Stomach (tissue), 8 donors: ENCODE measurements at regions not wholly inside any gene's neighbourhood (a gene's known extent, or its start where the extent isn't known, plus 50 kb on each side); places are given as distances from the start of the nearest gene placed in this dataset.

Source experiments
- DNase-seq, 2 donors: peaks; one replicate each; pipeline versions ENCODE4 v3.0.0 to v3.0.0-alpha.2; 2013 to 2019
- H3K27ac ChIP-seq, 5 donors: fragments of 200-600 bp in 4 of 5; sonication (generic) in 4 of 5; one replicate each; pipeline ENCODE4 v1.5.1; 2013 to 2019; ENCODE audit warnings: mild to moderate bottlenecking in 1 of 5, moderate library complexity in 1 of 5
- H3K27me3 ChIP-seq, 3 donors: fragments of 200-600 bp; sonication (generic); one replicate each; pipeline ENCODE4 v1.5.1; 2017 to 2019; ENCODE audit warnings: mixed run types in 1 of 3
- H3K36me3 ChIP-seq, 4 donors: fragments of 200-600 bp; sonication (generic); 1 replicate in 3 of 4; 2 replicates in 1 of 4; pipeline ENCODE4 v1.5.1; 2016 to 2019
- H3K4me1 ChIP-seq, 4 donors: fragments of 200-600 bp; sonication (generic); one replicate each; pipeline ENCODE4 v1.5.1; 2016 to 2019
- H3K4me3 ChIP-seq, 4 donors: fragments of 200-600 bp; sonication (generic) in 3 of 4; one replicate each; pipeline ENCODE4 v1.5.1; 2016 to 2019; ENCODE audit warnings: mild to moderate bottlenecking in 1 of 4
- H3K9me3 ChIP-seq, 4 donors: fragments of 200-600 bp; sonication (generic); one replicate each; pipeline ENCODE4 v1.5.1; 2016 to 2019
- EP300 ChIP-seq: sonication (generic); formaldehyde crosslinking; IDR thresholded peaks from one replicate; pipeline ENCODE4 v1.6.1; 2017; ENCODE audit warnings: antibody characterized with exemption
- POLR2A ChIP-seq, 4 donors: fragments of 450-650 bp; IDR thresholded peaks; one replicate each; pipeline ENCODE4 v1.6.1; 2016; ENCODE audit warnings: antibody characterized with exemption in 4 of 4, control low read depth in 2 of 4, mild to moderate bottlenecking in 1 of 4, moderate library complexity in 1 of 4
- POLR2AphosphoS5 ChIP-seq, 3 donors: sonication (generic); formaldehyde crosslinking; IDR thresholded peaks; one replicate each; pipeline ENCODE4 v1.6.1; 2016; ENCODE audit warnings: antibody characterized with exemption in 3 of 3
- WGBS, 5 donors: extraction: QIAGEN DNeasy Blood & Tissue Kit in 3 of 5; methylation state at CpG; one replicate each; pipeline versions ENCODE4 v1.1.5 to v1.1.7; 2013 to 2018; 5-methylcytosine and 5-hydroxymethylcytosine counted together
- intact Hi-C: fragments of 100-400 bp; cut with DNase I; formaldehyde crosslinking; loops from one replicate; pipeline ENCODE4 v1.15.1; 2023; ENCODE audit warnings: low total_unique reads
- TF ChIP-seq, protein P1 (sequence below), 7 experiments: fragments of 450-650 bp in 4 of 7; fragments of 200-600 bp in 3 of 7; sonication (generic) in 3 of 7; IDR thresholded peaks; one replicate each; pipeline ENCODE4 v1.5.1; 2016 to 2019; ENCODE audit warnings: antibody characterized with exemption in 7 of 7, control low read depth in 2 of 7, mild to moderate bottlenecking in 1 of 7
- donor health status: healthy with polysubstance abuse.
- donor health status: Bipolar disorder and iron deficiency.
- donor health status: healthy.

- Histone ChIP-seq H3K27ac (no peak overlapping the region), H3K27me3 (no peaks in the 10 kb centered on the region), H3K4me3 (no peak overlapping the region), H3K4me1 (peaks cover 0 to 7% (median 2%) of the 10 kb centered on the region in 4 donors), H3K36me3 (no peaks in the 10 kb centered on the region), H3K9me3 (no peaks in the 10 kb centered on the region)
- intact Hi-C loops: no loop called here
- no peak for TF ChIP-seq EP300
- 89 to 94% (median 90%) methylated on average over 3 of the region's 3 CpGs for WGBS, 5 donors
- DNase-seq: no peak
Observed at GRCh38 chr6:12395898-12396297, 105.7 kb downstream of the EDN1 start.

DNA sequence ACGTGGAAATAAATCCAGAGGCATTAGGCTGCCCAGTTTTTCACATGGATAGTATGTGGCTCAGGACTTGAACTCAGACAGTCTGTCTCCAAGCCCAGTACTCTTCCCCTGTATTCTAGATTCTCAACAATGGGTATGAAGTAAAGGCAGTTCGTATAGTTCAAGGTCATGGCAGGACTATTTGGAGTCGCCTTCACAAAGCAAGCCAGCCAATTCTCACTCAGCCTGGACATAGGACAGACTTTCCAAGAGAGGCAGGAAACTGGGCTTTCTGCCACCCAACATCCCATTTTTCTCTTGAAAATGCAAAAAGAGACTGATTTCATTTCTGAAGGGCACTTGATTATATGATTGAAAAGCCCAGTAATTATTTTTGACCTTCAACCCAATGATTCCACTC lies 111.0 kb downstream of the EDN1 start:
- DNase-seq: no peak
- Histone ChIP-seq H3K27ac (no peak overlapping the region), H3K4me1 (peaks cover 0 to 5% (median 0%) of the 10 kb centered on the region in 4 donors), H3K9me3 (no peaks in the 10 kb centered on the region), H3K27me3 (no peaks in the 10 kb centered on the region), H3K36me3 (no peaks in the 10 kb centered on the region), H3K4me3 (no peak overlapping the region)
- intact Hi-C loops: no loop called here
- WGBS, 5 donors: 62 to 83% (median 68%) methylated on average over 3 of the region's 3 CpGs
- no peak for TF ChIP-seq EP300
- TF ChIP-seq, protein P1, sequence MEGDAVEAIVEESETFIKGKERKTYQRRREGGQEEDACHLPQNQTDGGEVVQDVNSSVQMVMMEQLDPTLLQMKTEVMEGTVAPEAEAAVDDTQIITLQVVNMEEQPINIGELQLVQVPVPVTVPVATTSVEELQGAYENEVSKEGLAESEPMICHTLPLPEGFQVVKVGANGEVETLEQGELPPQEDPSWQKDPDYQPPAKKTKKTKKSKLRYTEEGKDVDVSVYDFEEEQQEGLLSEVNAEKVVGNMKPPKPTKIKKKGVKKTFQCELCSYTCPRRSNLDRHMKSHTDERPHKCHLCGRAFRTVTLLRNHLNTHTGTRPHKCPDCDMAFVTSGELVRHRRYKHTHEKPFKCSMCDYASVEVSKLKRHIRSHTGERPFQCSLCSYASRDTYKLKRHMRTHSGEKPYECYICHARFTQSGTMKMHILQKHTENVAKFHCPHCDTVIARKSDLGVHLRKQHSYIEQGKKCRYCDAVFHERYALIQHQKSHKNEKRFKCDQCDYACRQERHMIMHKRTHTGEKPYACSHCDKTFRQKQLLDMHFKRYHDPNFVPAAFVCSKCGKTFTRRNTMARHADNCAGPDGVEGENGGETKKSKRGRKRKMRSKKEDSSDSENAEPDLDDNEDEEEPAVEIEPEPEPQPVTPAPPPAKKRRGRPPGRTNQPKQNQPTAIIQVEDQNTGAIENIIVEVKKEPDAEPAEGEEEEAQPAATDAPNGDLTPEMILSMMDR (IDR thresholded peaks at IDR 0.05): no peak
- no peak for TF ChIP-seq POLR2A (IDR thresholded peaks at IDR 0.05)

DNA sequence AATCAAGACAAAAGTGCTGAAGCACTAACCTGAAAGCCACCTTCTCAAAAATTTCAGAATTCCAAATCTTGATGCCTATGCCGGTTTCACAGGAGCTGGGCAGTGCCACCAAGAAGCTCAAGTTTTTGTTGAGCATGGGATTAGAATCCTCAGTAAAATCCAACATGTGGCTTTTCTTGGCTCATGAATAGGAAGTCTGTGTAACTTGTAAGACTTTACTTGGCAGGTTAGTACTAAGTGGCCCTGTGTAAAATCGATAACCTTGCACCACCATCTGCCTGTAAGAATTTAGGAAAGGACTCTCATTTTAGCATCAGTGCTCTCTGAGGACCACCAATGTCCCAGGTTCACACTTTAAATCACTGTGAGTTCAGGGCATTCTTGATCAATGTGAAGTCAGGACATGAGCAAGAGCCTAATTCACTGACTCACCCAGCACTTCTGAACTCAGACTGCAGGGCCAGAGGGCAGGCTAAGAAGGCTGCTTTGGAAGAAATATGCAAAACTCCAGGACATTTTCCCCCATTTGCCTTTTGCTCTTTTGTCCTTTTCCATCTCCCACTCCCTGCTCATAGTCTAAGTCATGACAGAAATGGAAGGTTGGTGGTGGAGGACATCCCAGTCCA lies 113.2 kb downstream of the EDN1 start:
- peak overlapping the region in 2 of 5 donors; percentile 4 to 5 for H3K27ac ChIP-seq
- H3K4me3 ChIP-seq: no peak overlapping the region
- H3K4me1 ChIP-seq: peaks cover 0 to 5% (median 0%) of the 10 kb centered on the region in 4 donors
- 59 to 94% (median 85%) methylated on average over 2 of the region's 2 CpGs for WGBS, 5 donors
- no peaks in the 10 kb centered on the region for H3K36me3 ChIP-seq
- H3K27me3 ChIP-seq: no peaks in the 10 kb centered on the region
- no peak for TF ChIP-seq POLR2AphosphoS5 (IDR thresholded peaks at IDR 0.05)
- TF ChIP-seq, protein P1 (IDR thresholded peaks at IDR 0.05): no peak
- TF ChIP-seq EP300: no peak
- TF ChIP-seq POLR2A (IDR thresholded peaks at IDR 0.05): no peak
- intact Hi-C loops: no loop called here
- no peaks in the 10 kb centered on the region for H3K9me3 ChIP-seq
- no peak for DNase-seq

- no peaks in the 10 kb centered on the region for H3K27me3 ChIP-seq
- peak overlapping the region in 2 of 5 donors; percentile 4 to 5 for H3K27ac ChIP-seq
- WGBS, 5 donors: 80 to 90% (median 85%) methylated on average over 5 to 6 of the region's 6 CpGs
Observed at GRCh38 chr6:12403947-12404647, 113.9 kb downstream of the EDN1 start.

More at GRCh38 chr6:12403947-12404647, 113.9 kb downstream of the EDN1 start:
- intact Hi-C loops: no loop called here
- H3K4me1 ChIP-seq: peaks cover 0 to 5% (median 0%) of the 10 kb centered on the region in 4 donors
- TF ChIP-seq POLR2AphosphoS5 (IDR thresholded peaks at IDR 0.05) (no peak), EP300 (no peak), POLR2A (IDR thresholded peaks at IDR 0.05) (no peak)
- TF ChIP-seq, protein P1 (IDR thresholded peaks at IDR 0.05): no peak
- no peak overlapping the region for H3K4me3 ChIP-seq
- no peaks in the 10 kb centered on the region for H3K9me3 ChIP-seq
- DNase-seq: no peak
- no peaks in the 10 kb centered on the region for H3K36me3 ChIP-seq
